HG02588 (cell line): ENCODE measurements at regions not wholly inside any gene's neighbourhood (a gene's known extent, or its start where the extent isn't known, plus 50 kb on each side); places are given as distances from the start of the nearest gene placed in this dataset.

Experiments
- ATAC-seq: cut with Tn5 transposase; IDR thresholded peaks from one replicate; pipeline ENCODE4 v1.9.1; 2021; ENCODE audit warnings: mild to moderate bottlenecking, moderate library complexity; ENCODE audit not compliant: unreplicated experiment

DNA sequence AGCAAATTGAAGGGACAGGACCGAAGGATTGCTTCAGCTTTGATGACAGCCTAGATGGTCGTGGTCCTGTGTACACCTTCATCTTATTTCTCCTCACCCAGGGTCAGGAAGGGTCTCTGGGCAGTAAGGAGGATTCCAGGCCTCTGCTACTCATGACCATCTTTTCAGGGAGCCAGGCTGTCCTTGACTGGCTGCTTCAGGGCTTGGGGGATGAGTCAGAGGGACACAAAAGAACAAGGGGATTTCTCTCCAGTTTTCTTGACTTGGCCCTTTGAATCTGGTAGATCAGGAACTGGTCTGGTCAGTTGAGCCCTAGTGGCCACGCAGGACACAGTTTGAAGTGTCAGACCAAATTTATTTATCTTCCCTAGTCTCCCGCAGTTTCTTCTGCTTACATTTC is 402.1 kb upstream of the CHD6 start:
- no peak for ATAC-seq

DNA sequence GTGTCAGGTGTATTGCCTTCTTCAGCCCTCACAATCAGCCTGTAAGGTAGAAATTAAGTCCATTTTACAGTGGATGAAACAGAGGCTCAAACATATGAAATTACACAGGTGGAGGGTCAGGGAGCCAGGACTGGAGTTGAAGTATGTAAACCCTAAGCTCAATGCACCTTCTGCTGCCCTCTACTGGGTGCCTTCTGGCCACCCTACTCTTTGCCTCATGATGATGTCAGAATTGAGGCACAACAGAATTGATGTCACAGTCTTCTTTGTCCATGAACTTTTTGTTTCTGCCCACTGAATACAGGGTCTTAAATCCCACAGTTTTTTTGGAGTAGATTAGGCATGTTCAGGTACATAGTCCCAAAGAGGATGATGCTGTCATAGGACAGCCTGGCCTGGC is 400.8 kb upstream of the CHD6 start:
- ATAC-seq = no peak

DNA sequence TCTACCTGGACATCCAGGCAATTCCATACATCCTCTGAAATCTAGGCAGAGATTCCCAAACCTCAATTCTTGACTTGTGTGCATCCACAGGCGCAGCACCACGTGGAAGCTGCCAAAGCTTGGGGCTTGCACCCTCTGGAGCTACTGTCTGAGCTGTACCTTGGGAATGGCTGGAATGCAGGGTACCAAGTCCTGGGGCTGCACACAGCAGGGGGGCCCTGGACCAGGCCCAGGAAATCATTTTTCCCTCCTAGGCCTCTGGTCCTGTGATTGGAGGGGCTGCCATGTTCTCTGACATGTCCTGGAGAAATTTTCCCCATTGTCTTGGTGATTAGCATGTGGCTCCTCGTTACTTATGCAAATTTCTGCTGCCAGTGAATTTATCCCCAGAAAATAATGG is 391.9 kb upstream of the CHD6 start:
- no peak for ATAC-seq

DNA sequence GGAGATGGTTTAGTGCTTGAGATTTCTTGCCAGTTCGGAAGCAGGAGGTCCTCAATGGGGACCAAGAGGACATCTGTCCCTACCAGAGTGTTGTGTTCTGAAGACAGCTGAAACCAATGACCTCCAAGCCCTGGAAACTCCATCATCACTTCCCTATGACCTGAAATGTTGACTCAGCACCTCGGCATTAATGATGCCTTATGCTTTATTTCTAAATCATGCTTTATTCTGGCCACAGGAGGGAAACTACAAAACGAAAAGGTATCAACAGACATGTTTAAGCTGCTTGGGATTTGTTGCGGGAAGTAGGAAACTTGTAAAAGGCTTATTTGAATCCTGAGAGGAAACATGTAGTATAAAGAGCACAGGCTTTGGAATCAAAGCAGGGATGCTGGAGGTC is 389.1 kb upstream of the CHD6 start:
- ATAC-seq = no peak

DNA sequence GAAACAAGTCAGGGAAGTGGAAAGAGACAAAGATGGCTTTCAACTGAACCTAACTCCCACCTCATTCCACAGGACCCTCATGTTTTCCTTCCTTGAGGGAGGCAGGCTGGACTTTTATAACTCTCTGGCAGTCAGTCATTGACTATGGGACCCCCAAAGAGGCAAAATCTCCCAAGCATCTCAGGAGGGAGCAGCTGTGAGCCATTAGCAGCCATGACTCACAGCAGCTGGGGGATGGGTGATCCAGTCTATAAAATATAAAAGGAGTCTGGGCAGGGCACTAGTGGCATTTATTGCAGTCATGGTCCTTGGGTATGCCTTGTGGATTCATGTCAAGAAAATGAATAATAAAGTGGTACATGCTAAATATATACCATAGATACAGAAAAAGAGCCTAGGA is 387.0 kb upstream of the CHD6 start:
- ATAC-seq = no peak

DNA sequence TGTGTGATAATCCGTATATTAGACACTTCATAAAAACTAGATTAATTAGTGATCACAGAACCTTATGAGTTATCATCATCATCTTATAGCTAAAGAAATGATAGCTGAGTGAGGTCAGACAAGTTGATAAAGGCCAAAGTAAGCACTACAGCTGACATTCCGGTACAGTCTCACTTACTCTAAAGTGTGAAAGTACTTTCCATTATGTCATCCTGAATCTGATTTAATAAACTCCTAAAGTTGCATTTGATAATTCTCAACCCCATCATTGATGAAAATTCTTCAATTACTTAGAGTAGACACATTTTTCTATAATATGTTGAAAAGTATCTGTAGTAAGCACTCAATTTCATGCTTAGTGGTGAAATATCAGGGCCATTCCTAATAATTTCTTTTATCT is 385.2 kb upstream of the CHD6 start:
- ATAC-seq = no peak

DNA sequence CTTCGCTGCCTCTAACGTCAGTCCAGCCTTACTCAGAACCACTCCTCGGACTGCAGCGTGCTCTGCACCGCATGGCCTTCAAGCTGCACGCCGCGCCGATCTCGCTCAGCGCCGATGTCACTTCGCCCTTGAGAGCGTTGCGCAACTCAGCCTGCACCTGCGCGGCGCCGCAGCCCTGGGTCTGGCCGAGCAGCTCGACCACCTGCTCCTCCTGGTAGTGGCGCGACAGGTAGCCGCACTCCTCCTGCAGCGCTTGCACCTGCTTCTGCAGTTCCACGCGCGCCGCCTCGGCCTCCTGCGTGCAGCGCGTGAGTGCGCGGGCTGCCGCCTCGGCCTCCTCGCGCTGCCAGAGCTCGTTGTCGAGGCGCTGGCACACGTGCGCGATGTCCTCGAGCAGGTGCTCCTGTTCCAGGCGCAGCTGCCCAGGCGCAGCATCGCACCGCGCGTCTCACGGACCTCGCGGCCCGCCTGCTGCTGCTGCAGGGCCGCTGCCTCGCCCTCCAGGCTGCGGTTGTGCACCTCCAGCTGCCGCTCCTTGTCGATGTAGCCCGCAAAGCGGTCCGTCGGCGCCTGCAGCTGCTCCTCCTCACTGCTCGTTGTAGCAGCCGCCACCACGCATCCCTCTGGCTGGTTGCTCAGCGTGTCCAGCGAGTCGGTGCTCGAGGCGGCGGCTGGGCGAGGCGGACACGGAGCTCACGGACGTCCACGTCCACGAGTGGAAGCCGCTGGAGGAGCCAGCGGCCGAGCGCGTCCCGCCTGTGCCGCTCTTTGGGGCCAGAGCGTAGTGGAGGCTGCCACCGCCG is 380.6 kb upstream of the CHD6 start:
- no peak for ATAC-seq

DNA sequence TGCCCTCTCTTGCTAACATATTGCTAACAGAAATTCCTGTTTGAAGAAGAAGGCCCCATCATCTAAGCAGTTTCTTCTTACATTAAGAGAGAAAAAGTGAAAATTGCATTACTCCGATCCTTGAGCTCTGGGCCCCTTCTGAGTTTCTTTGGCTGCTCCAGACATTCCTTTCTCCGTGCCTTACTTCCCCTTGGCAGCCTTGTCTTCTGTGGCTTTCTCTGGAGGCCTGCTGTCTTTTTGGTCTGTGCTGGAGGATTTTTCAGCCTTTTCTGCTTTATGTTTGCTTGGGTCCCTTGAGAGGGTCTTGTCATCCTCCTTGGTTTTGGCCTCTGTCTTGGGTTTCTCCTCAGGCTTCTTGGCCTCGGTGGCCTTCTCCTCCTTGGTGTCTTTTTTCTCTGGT is 378.8 kb upstream of the CHD6 start:
- no peak for ATAC-seq

DNA sequence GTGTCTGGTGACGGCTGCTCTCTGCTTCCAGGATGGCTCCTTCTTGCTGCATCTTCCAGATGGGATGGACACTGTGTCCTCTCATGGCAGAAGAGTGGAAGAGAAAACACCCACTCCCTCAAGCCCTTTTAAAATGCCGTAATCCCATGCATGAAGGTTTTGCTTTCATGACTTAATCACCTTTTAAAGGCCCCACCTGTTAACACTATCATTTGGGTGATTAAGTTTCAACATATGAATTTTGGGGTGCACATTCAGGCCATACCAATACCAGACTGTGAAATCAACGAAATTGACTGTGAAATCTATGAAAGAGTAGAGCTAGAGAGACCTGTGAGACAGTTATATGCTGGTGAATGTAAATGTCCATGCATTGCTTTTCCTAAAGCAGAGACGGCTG is 374.3 kb upstream of the CHD6 start:
- no peak for ATAC-seq

DNA sequence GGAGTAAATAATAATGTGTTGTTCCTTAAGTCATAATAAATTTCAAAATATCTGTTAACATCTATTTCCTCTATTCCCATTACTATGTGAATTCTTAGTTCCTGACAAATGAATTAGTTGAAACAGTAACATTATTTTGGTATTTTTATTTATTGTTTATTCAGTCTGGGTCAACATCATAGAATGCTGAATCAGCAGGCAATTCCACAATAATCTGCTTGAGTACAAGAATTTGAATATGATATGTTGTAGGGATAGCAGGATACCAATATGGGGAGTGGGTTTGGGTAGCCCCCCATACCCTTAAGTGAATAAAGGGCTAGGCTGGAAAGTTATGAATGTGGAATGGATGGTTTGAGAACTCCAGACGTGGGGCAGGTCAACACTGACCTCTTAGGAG is 373.2 kb upstream of the CHD6 start:
- no peak for ATAC-seq

DNA sequence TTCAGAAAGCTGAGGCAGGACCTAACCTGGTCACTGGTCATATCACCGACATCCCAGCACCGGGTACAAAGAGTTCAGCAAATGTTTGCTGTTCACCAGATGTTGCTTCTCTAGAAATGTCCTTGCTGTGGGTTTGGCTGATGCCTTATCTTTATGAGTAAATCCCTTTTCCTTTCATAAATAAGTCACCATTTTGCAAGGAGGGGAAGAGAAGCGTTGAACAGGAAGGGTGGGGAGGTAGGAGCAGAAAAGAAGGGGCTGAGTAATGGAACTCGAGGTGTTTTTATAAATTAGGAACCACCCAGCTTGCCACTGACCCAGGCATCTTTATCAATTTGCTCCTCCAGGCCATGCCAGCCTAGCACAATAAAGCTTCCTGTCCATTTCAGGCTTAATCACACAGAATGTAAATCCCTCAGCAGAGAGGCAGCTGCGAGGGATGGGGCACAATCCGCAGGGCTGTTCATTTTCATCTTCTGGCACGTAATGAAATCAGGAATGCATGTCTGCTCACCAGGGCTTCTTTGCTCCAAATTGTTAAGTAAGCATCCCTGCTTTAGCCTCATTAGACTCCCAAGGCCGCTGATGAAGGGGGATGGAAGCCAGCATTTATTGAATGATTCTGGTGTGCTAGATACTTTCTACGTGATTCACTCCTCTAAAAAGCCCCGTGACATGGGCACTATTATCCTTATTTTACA is 371.9 kb upstream of the CHD6 start:
- ATAC-seq = no peak

DNA sequence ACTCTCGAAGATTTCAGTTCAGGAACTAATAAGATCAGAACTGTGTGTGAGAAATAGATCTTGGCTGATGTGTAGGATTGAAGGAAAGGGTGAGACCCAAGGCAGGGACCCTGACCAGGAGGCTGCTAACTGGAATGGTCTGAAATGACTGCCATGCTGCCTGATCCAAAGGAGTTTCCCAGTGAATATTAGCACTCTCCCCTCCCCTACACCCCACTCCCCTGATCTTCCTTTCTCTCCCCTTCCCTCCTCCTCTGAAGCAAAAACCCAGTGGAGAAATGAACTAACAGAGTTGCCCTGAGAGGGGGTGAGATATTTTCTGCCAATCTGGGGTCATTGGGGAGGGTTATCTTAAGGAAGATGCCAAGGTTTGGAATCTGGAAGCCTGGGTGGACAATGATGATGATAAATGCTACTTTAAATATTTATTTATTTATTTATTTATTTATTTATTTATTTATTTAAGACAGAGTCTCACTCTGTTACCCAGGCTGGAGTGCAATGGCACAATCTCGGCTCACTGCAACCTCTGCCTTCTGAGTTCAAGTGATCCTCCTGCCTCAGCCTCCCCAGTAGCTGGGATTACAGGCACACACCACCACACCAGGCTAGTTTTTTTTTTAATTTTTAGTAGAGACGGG is 371.0 kb upstream of the CHD6 start:
- ATAC-seq = no peak

DNA sequence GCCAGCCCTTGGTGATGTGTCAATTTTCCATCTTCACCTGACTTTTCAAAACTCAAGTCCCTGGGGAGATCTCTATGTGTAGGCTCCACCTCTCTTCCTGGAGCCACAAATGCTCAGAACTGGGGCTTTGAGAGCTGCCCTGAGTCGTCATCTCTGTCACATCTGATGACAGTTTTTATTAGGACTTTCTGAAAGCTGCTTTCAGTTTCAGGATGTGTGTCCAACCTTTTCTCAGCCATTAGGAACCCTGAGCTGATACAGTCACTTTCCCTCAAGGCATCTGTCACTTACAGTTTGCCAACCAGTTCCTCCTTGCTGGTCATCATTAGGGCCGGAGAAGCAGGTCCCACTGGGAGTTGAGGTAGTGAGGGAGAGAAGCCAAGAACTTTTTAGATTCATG is 365.9 kb upstream of the CHD6 start:
- ATAC-seq = no peak

DNA sequence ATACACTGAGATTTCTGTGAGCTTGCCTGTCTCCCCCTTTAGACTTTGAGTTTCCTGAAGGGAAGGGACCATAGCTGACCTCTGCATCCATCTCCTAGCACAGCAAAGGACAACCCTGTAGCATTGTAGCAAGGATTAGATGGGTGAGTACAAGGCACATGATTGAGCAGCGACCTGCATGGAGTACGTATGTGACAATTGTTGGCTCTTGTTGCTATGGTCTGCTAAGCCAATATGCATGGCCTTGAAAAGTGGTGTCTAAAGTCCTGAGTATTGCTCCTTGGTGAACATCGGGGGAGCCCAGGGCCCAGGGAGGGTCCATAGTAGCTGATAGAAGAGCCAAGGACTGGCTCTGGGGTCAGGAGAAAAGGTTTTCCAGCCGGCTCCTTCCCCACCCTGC is 365.0 kb upstream of the CHD6 start:
- no peak for ATAC-seq

DNA sequence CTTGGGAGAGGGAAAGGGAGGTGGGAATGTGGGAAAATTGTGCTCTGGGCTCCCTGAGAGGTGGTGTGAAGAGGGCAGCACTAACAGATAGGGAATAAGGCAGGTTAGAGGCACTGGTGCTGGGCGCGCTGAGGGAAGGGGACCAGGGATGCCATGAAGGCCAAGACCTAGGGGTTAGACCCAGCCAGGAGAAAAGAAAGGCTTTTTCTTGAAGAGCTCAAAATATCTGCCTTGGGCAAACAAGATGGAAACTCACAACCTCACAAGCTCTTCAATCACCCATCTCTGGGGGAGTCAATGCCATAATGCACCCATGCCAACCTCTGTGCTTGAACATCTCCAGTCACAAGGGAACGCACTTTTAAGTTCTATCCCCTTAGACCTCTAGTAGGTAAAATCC is 363.6 kb upstream of the CHD6 start:
- ATAC-seq = no peak

DNA sequence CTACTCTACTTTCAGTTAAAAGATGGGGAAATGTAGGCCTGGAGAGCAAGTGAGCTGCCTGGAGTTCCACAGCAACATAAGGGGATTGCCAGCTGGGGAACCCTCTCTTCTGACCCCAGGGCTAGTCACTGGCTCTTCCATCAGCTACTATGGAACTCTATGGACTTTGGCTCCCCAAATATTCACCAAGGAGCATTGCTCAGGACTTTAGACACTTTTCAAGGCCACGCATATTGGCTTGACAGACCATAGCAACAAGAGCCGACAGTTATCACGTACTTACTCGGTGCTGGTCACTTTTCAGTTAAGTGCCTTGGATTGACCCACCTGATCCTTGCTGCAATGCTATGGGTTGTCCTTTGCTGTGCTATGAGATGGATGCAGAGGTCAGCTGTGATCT is 360.7 kb upstream of the CHD6 start:
- ATAC-seq = no peak

DNA sequence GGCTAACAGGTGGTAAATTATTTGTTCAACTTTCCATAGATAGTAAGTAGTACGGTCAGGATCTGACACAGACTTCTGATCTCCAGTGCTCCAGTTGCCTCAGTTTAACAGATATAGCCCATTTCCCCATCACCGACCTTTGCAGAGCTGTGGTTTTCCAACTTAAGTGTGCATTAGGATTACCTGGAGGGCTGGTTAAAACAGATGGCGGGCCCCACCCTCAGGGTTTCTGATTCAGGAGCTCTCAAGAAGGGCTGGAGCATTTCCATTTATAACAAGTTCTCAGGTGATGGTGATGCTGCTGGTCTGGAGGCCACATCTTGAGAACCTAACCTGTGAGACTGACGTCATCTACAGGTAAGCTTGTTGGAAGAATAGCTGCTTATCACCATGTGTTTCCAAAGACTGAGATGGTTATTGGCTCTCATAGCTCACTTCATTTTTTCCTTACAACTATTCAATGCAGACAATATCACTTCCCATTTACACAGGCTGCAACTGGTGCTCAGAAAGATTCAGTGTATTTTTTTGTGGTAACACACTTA is 360.1 kb upstream of the CHD6 start:
- no peak for ATAC-seq

DNA sequence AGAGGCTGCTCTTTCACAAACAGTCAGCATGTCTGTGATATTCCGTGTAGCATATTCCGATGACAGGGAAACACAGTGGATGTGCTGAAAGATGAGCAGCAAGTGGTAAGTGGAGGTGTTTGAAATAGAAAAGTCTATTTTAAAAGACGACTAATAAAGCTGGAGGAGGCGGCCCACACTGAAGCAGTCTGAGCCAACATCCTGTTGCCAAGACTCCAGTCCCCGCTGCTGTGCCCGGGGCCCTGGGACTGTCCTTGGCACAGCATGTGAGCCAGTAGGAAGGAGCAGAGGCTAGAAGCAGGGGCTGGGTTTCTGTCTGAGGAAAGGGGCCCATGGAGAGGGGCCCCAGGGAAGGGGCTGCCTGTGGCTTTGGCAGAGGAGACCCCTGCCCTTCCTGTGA is 351.5 kb upstream of the CHD6 start:
- no peak for ATAC-seq

DNA sequence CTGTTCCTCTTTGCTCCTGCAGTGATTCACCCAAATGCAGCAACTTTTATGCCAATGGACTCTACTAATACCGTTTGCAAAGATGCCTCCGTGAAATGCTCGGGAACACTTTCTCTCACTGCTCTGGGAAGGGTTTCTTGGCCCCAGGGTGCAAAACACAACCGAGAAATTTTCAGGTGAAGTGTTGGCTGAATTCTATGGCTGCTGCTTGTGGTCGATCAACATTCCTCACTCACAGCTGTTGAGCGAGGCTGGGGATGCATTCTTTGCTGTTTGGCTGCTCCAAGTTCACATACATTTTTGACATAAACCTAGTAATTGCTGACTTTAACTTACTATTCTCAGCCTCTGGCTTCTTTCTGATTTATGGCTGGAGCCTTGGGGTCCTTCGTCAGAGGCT is 342.0 kb upstream of the CHD6 start:
- no peak for ATAC-seq

DNA sequence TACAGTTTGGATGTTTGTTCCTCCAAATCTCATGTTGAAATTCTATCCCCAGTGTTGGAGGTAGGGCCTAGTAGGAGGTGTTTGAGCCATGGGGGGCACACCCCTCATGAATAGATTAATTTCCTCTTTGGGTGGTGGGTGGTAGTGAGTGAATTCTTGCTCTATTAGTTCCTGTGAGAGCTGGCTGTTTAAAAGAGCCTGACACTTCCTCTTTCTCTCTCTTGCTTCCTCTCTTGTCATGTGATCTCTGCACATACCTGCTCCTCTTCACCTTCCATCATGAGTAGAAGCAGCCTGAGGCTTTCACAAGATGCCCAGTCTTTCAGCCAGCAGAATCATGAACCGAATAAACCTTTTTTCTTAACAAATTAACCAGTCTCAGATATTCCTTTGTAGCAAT is 340.2 kb upstream of the CHD6 start:
- no peak for ATAC-seq

DNA sequence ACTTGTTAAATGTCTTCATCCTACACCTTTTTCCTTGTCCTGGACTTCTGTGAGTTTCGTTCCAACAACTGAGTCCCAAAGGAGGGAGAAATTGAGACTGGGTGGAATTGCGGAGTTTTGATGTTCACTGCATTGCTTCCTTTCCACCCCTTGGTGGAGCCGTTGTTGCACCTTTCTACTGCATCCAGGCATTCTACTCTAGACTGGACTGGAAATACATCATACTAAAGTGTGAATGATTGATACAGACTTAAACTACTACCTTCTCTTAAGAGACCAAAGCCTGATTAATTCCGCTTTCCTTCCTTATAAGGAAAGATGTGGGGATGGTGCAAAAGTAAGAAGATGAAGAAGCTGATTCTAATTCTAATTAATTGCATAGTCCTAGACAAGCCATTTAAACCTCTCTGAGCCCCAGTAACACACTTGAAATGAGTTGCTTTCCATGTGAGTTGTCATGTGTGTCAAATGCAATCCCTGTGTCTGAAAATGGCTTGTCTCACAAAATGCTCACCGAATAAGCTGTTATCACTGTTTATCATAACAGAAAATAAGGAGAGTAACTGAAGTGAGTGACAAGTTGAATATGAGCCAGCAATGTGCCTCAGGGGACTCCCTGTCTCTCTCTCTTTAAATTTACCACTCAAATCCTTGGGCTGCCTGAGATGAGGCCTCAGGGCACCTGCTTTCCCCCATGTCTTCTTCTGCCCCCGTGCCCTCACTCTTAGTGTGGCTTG is 338.3 kb upstream of the CHD6 start:
- ATAC-seq = no peak
